ENCODE measurements at regions not wholly inside any gene's neighbourhood (a gene's known extent, or its start where the extent isn't known, plus 50 kb on each side); places are given as distances from the start of the nearest gene placed in this dataset.

DNA sequence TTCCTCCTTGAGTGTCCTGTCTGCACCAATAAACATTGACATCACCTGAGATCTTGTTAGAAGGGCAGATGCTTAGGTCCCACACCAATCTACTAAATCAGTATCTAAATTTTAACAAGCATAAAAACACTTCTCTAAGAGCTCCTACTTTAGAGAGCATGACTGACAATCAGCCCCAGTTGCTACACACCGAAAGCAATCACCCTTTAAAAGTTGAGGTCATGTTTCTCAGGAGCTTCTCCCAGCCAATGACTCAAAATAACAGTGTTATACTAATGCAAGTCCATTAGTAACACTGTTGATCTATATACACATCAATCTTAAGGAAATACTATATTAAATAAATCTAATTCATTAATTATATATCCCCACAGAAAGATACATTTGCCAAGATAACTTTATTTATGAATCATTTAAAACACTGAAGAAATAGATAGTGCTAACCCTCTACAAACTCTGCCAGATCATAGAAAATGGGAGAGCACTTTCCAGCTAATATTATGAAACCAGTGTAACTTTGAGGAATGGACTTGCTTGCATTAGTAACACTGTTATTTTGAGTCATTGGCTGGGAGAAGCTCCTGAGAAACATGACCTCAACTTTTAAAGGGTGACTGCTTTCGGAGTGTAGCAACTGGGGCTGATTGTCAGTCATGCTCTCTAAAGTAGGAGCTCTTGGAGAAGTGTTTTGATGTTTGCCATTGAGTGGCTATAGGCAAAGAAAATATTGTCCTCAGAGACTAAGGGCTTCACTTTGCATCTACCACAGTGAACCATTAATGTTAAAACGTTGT, 109.8 kb upstream of the HDX start:
- no peak overlapping the region for H3K4me3 ChIP-seq (ENCODE audit: low read depth, low read length)
- no peaks in the 10 kb centered on the region for H3K4me1 Mint-ChIP-seq
- H3K4me3 Mint-ChIP-seq, result no peak overlapping the region
- peaks cover 0 to 1% (median 0%) of the 10 kb centered on the region in 7 donors for H3K9me3 Mint-ChIP-seq
- H3K27me3 ChIP-seq (ENCODE audit: control insufficient read depth, insufficient read depth, low read length), result no peaks in the 10 kb centered on the region
- no peaks in the 10 kb centered on the region for H3K36me3 Mint-ChIP-seq
- H3K27me3 Mint-ChIP-seq, result no peaks in the 10 kb centered on the region
- no peak overlapping the region for H3K27ac Mint-ChIP-seq
- no peak for ATAC-seq (ENCODE audit: low read depth in 2 of 2)
- H3K9me3 ChIP-seq (ENCODE audit: control insufficient read depth in 2 of 2, low read length in 2 of 2), result no peaks in the 10 kb centered on the region
- H3K4me1 ChIP-seq (ENCODE audit: control insufficient read depth, insufficient read depth, low read length, poor library complexity, severe bottlenecking), result no peaks in the 10 kb centered on the region
- no peaks in the 10 kb centered on the region for H3K36me3 ChIP-seq (ENCODE audit: control insufficient read depth, insufficient read depth, low read length)
- H3K27ac ChIP-seq (ENCODE audit: insufficient read depth, low read length, poor library complexity, severe bottlenecking), result no peak overlapping the region
- DNase-seq, result no peak

DNA sequence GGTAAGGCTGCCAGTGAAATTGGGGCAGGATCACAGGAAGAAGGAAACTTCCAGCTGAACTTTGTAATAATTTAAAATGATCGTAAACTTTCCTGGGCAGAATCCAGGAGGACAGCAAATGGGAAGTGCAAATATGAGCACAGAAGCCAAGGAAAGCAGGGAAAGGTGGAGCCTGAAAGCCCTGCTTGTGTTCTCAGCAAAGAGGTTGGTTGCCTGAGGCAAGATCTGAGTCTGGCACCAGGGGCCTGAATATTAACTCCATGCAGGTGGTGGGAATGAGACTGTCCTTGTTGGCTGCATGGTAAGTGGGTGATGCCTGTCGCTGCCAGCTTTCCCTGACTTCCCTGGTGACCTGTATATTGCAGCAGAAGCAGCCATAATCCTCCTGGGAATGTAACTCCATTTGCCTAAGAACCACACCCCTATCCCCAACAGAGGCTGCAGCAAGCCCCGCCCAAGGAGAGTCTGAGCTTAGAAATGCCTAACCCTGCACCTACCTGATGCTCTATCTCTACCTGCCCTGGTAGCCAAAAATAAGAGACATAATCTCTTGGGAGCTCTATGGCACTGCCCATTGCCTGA, 132.0 kb upstream of the HDX start:
- H3K27me3 Mint-ChIP-seq, result no peaks in the 10 kb centered on the region
- no peaks in the 10 kb centered on the region for H3K9me3 ChIP-seq (ENCODE audit: control insufficient read depth in 2 of 2, low read length in 2 of 2)
- no peak overlapping the region for H3K4me3 ChIP-seq (ENCODE audit: low read depth, low read length)
- no peak overlapping the region for H3K4me3 Mint-ChIP-seq
- no peaks in the 10 kb centered on the region for H3K36me3 ChIP-seq (ENCODE audit: control insufficient read depth, insufficient read depth, low read length)
- H3K27ac ChIP-seq (ENCODE audit: insufficient read depth, low read length, poor library complexity, severe bottlenecking), result no peak overlapping the region
- H3K4me1 ChIP-seq (ENCODE audit: control insufficient read depth, insufficient read depth, low read length, poor library complexity, severe bottlenecking), result no peaks in the 10 kb centered on the region
- H3K36me3 Mint-ChIP-seq, result no peaks in the 10 kb centered on the region
- ATAC-seq (ENCODE audit: low read depth in 2 of 2) (no peak), DNase-seq (no peak)
- H3K27ac Mint-ChIP-seq, result no peak overlapping the region
- H3K4me1 Mint-ChIP-seq, result no peaks in the 10 kb centered on the region
- no peaks in the 10 kb centered on the region for H3K27me3 ChIP-seq (ENCODE audit: control insufficient read depth, insufficient read depth, low read length)
- H3K9me3 Mint-ChIP-seq, result peaks cover 0 to 7% (median 2%) of the 10 kb centered on the region in 7 donors

DNA sequence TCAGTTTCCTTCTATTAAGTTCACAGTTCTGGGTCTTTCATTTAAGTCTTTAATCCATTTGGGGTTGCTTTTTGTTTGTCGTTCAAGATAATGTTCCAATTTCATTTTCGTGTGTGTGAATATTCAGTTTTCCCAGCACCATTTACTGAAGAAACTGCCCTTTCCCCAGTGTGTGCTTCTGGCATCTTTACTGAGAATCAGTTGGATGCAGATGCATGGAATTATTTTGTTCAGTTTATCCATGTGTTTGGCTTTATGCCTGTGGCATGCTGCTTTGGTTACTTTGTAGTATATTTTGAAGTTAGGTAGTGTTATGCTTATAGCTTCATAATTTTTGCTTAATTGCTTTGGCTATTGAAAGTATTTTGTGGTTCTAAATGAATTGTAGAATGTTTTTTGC, 163.8 kb upstream of the HDX start:
- Histone ChIP-seq H3K27ac (ENCODE audit: insufficient read depth, low read length, poor library complexity, severe bottlenecking) (no peak overlapping the region), H3K4me1 (ENCODE audit: control insufficient read depth, insufficient read depth, low read length, poor library complexity, severe bottlenecking) (no peaks in the 10 kb centered on the region), H3K9me3 (ENCODE audit: control insufficient read depth in 2 of 2, low read length in 2 of 2) (no peaks in the 10 kb centered on the region), H3K27me3 (ENCODE audit: control insufficient read depth, insufficient read depth, low read length) (no peaks in the 10 kb centered on the region), H3K36me3 (ENCODE audit: control insufficient read depth, insufficient read depth, low read length) (no peaks in the 10 kb centered on the region), H3K4me3 (ENCODE audit: low read depth, low read length) (no peak overlapping the region)
- Mint-ChIP-seq H3K9me3 (peaks cover 0 to 7% (median 0%) of the 10 kb centered on the region in 7 donors), H3K4me3 (no peak overlapping the region), H3K27me3 (no peaks in the 10 kb centered on the region), H3K27ac (no peak overlapping the region), H3K36me3 (no peaks in the 10 kb centered on the region), H3K4me1 (no peaks in the 10 kb centered on the region)
- ATAC-seq (ENCODE audit: low read depth in 2 of 2), result no peak
- no peak for DNase-seq

DNA sequence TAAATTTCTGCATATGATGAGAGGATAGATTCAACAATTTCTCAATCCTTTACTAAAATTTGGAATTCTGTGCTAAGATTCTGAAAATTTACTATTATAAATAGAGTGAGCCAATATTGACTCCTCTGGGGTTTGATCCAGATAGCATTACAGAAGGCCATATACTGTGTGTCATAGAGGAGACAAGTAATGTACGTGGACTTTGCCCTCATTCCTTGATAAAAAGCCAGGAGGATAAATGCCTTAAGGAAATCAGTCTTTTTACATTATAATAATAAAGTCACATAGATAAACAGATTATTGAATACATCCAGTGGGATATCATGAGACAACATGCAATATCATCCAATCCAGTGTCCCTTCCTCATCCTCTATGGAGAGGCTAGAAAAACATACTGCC, 188.0 kb upstream of the HDX start:
- Histone ChIP-seq H3K9me3 (ENCODE audit: control insufficient read depth in 2 of 2, low read length in 2 of 2) (no peaks in the 10 kb centered on the region), H3K36me3 (ENCODE audit: control insufficient read depth, insufficient read depth, low read length) (no peaks in the 10 kb centered on the region), H3K27me3 (ENCODE audit: control insufficient read depth, insufficient read depth, low read length) (no peaks in the 10 kb centered on the region), H3K4me1 (ENCODE audit: control insufficient read depth, insufficient read depth, low read length, poor library complexity, severe bottlenecking) (no peaks in the 10 kb centered on the region), H3K4me3 (ENCODE audit: low read depth, low read length) (no peak overlapping the region), H3K27ac (ENCODE audit: insufficient read depth, low read length, poor library complexity, severe bottlenecking) (no peak overlapping the region)
- no peaks in the 10 kb centered on the region for H3K4me1 Mint-ChIP-seq
- no peak overlapping the region for H3K4me3 Mint-ChIP-seq
- H3K27ac Mint-ChIP-seq, result no peak overlapping the region
- no peak for DNase-seq
- H3K36me3 Mint-ChIP-seq, result no peaks in the 10 kb centered on the region
- no peak for ATAC-seq (ENCODE audit: low read depth in 2 of 2)
- no peaks in the 10 kb centered on the region for H3K9me3 Mint-ChIP-seq
- no peaks in the 10 kb centered on the region for H3K27me3 Mint-ChIP-seq

DNA sequence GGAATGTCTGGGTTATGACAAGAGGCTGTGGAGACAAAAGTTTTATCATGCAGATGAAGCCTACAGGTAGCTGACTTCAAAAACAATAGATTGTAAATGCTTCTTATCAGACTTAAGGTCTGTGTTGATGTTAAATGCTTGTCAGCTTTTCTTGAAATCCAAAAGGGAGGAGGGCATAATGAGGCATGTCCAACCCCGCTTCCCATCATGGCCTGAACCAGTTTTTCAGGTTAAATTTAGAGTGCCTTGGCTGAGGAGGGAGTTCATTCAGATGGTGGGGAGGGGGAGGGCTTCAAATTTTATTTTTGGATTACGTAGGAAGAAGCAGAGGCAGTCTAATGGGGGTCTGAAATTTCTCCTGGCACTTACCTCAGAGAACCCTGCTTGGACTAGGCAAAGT, 207.7 kb upstream of the HDX start:
- Mint-ChIP-seq H3K27me3 (no peaks in the 10 kb centered on the region), H3K36me3 (no peaks in the 10 kb centered on the region), H3K4me3 (no peak overlapping the region), H3K27ac (no peak overlapping the region), H3K4me1 (no peaks in the 10 kb centered on the region), H3K9me3 (peaks cover 0 to 3% (median 0%) of the 10 kb centered on the region in 7 donors)
- Histone ChIP-seq H3K9me3 (ENCODE audit: control insufficient read depth in 2 of 2, low read length in 2 of 2) (no peaks in the 10 kb centered on the region), H3K36me3 (ENCODE audit: control insufficient read depth, insufficient read depth, low read length) (no peaks in the 10 kb centered on the region), H3K27me3 (ENCODE audit: control insufficient read depth, insufficient read depth, low read length) (no peaks in the 10 kb centered on the region), H3K27ac (ENCODE audit: insufficient read depth, low read length, poor library complexity, severe bottlenecking) (no peak overlapping the region), H3K4me1 (ENCODE audit: control insufficient read depth, insufficient read depth, low read length, poor library complexity, severe bottlenecking) (no peaks in the 10 kb centered on the region), H3K4me3 (ENCODE audit: low read depth, low read length) (no peak overlapping the region)
- no peak for DNase-seq
- no peak for ATAC-seq (ENCODE audit: low read depth in 2 of 2)

DNA sequence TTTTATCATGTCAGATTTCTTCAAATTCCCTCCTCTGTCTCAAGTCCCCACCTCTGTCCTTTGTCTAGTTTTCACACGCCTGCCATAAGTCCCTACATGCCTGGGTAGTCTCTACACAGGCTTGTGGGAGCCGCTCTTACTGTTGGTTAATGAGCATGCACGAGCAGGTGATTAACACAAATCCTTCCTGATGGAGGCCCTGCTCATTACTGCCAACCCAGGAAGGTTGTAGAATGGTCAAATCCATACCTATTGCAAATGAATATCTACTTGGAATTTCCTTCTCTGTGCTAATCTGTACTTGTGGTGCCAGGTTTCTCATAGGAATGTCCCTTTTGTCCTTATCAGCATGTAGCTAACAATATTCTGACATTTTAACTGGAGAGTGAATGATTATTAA, 208.4 kb upstream of the HDX start:
- ATAC-seq (ENCODE audit: low read depth in 2 of 2) (no peak), DNase-seq (no peak)
- Histone ChIP-seq H3K4me3 (ENCODE audit: low read depth, low read length) (no peak overlapping the region), H3K4me1 (ENCODE audit: control insufficient read depth, insufficient read depth, low read length, poor library complexity, severe bottlenecking) (no peaks in the 10 kb centered on the region), H3K9me3 (ENCODE audit: control insufficient read depth in 2 of 2, low read length in 2 of 2) (no peaks in the 10 kb centered on the region), H3K27me3 (ENCODE audit: control insufficient read depth, insufficient read depth, low read length) (no peaks in the 10 kb centered on the region), H3K27ac (ENCODE audit: insufficient read depth, low read length, poor library complexity, severe bottlenecking) (no peak overlapping the region), H3K36me3 (ENCODE audit: control insufficient read depth, insufficient read depth, low read length) (no peaks in the 10 kb centered on the region)
- Mint-ChIP-seq H3K36me3 (no peaks in the 10 kb centered on the region), H3K4me1 (no peaks in the 10 kb centered on the region), H3K4me3 (no peak overlapping the region), H3K27ac (no peak overlapping the region), H3K9me3 (peaks cover 0 to 3% (median 0%) of the 10 kb centered on the region in 7 donors), H3K27me3 (no peaks in the 10 kb centered on the region)

DNA sequence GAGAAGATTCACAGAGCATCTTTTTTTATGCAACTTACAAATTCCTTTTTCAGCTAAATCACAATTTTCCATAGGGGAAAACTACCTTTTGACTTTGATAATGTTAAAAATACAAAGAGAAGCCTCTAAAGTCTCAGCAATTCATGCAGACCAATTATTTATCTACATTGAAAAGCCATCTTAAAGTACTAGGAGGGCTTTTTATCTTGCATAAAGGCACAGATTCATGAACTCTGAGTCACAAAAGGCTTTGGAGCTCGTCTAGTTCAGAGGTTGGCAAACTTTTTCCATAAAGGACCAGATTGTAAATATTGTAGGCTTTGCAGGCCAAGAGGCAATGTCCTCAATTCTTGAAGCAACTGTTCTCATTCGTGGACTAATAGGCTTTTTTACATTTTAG, 210.4 kb upstream of the HDX start:
- no peak for DNase-seq
- ATAC-seq (ENCODE audit: low read depth in 2 of 2), result no peak
- H3K27ac Mint-ChIP-seq, result no peak overlapping the region
- H3K4me1 Mint-ChIP-seq, result no peaks in the 10 kb centered on the region
- H3K9me3 Mint-ChIP-seq, result peaks cover 0 to 3% (median 0%) of the 10 kb centered on the region in 7 donors
- no peak overlapping the region for H3K27ac ChIP-seq (ENCODE audit: insufficient read depth, low read length, poor library complexity, severe bottlenecking)
- H3K4me3 ChIP-seq (ENCODE audit: low read depth, low read length), result no peak overlapping the region
- H3K4me1 ChIP-seq (ENCODE audit: control insufficient read depth, insufficient read depth, low read length, poor library complexity, severe bottlenecking), result no peaks in the 10 kb centered on the region
- no peak overlapping the region for H3K4me3 Mint-ChIP-seq
- no peaks in the 10 kb centered on the region for H3K27me3 Mint-ChIP-seq
- H3K9me3 ChIP-seq (ENCODE audit: control insufficient read depth in 2 of 2, low read length in 2 of 2), result no peaks in the 10 kb centered on the region
- H3K36me3 Mint-ChIP-seq, result no peaks in the 10 kb centered on the region
- no peaks in the 10 kb centered on the region for H3K36me3 ChIP-seq (ENCODE audit: control insufficient read depth, insufficient read depth, low read length)
- no peaks in the 10 kb centered on the region for H3K27me3 ChIP-seq (ENCODE audit: control insufficient read depth, insufficient read depth, low read length)

DNA sequence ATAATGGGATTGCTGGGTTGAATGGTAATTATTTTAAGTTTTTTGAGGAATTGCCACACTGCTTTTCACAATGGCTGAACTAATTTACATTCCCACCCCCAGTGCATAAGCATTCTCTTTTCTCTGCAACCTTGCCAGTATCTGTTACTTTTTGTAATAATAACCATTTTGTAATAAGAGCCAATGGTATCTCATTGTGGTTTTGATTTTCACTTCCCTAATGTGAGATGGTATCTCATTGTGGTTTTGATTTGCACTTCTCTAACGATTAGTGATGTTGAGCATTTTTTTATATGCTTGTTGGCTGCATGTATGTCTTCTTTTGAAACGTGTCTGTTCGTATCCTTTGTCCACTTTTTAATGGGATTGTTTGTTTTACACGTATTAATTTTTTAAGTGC, 213.1 kb upstream of the HDX start:
- H3K4me1 ChIP-seq (ENCODE audit: control insufficient read depth, insufficient read depth, low read length, poor library complexity, severe bottlenecking), result no peaks in the 10 kb centered on the region
- Mint-ChIP-seq H3K36me3 (no peaks in the 10 kb centered on the region), H3K4me1 (no peaks in the 10 kb centered on the region), H3K4me3 (no peak overlapping the region), H3K9me3 (peaks cover 0 to 3% (median 0%) of the 10 kb centered on the region in 7 donors), H3K27me3 (no peaks in the 10 kb centered on the region), H3K27ac (no peak overlapping the region)
- DNase-seq (no peak), ATAC-seq (ENCODE audit: low read depth in 2 of 2) (no peak)
- H3K27me3 ChIP-seq (ENCODE audit: control insufficient read depth, insufficient read depth, low read length), result no peaks in the 10 kb centered on the region
- H3K27ac ChIP-seq (ENCODE audit: insufficient read depth, low read length, poor library complexity, severe bottlenecking), result no peak overlapping the region
- no peaks in the 10 kb centered on the region for H3K9me3 ChIP-seq (ENCODE audit: control insufficient read depth in 2 of 2, low read length in 2 of 2)
- H3K36me3 ChIP-seq (ENCODE audit: control insufficient read depth, insufficient read depth, low read length), result no peaks in the 10 kb centered on the region
- H3K4me3 ChIP-seq (ENCODE audit: low read depth, low read length), result no peak overlapping the region

All from CD4-positive, CD25-positive, alpha-beta regulatory T cell (primary cell).